ENCODE measurements at regions not wholly inside any gene's neighbourhood (a gene's known extent, or its start where the extent isn't known, plus 50 kb on each side); places are given as distances from the start of the nearest gene placed in this dataset.

DNA sequence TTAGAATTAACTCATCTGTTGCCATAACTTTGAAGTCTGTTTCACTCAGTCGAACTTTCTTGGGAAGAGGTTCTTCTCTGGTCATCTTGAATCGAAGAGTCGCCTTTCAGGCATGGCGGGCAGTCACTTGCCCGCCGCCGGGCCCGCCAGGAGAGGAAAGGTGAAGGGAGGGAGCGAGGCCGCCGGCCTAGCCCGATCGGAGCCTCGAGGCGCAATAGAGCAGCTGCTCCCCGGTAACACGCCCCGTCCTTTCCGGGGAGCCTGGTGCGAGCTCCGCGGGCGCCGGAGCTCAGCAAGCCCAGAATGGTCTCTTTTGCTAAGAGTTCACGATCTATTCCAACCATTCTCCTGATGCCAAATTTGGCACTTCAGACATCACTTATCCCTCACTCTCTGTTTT lies 591.8 kb downstream of the TFAP2B start:
- no peak for DNase-seq (ENCODE audit: low read depth, low spot score)
- no peaks in the 10 kb centered on the region for H3K4me1 ChIP-seq (ENCODE audit: control insufficient read depth, insufficient read depth, low read length)
- no peaks in the 10 kb centered on the region for H3K27me3 ChIP-seq (ENCODE audit: control insufficient read depth, insufficient read depth, low read length)
- WGBS (ENCODE audit: insufficient coverage, insufficient read length), result no CpG with 5 or more reads among the region's 25 CpGs
- H3K9me3 ChIP-seq (ENCODE audit: control insufficient read depth, insufficient read depth, low read length), result no peaks in the 10 kb centered on the region
- H3K27ac ChIP-seq (ENCODE audit: low read length), result no peak overlapping the region
- H3K4me3 ChIP-seq (ENCODE audit: low read length), result no peak overlapping the region
- H3K36me3 ChIP-seq (ENCODE audit: control insufficient read depth, insufficient read depth, low read length), result no peaks in the 10 kb centered on the region

DNA sequence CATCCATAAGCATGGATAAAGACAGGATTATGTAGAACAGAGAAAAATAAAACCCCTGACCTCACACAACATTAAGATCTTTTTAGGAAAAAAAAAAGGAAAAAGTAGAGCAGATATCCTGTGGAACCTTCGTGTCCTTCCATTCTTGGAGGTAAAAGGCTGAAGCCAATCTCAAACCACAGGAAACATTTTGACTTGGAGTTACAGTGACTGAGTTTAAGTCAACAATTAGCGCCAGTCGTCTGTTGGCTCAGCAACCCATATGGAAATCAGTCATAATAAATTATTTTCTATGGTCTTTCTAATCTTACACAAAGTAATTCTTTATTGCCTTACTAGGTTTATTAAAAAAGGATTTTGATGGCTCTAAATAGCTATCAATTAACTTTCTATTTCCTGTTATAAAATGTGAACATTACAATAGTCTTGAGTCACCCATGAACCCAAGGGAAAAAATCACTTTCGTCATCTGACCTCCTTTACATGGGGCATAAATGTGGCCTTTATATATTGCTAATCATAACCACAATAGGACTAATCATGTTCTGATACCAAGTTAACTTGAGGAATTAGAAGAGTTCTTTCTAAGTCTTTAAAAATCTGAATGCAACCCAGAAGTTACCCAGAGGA lies 592.9 kb downstream of the TFAP2B start:
- WGBS (ENCODE audit: insufficient coverage, insufficient read length), result no CpG with 5 or more reads among the region's 4 CpGs
- DNase-seq (ENCODE audit: low read depth, low spot score), result no peak
- no peak overlapping the region for H3K27ac ChIP-seq (ENCODE audit: low read length)
- no peaks in the 10 kb centered on the region for H3K9me3 ChIP-seq (ENCODE audit: control insufficient read depth, insufficient read depth, low read length)
- no peak overlapping the region for H3K4me3 ChIP-seq (ENCODE audit: low read length)
- H3K36me3 ChIP-seq (ENCODE audit: control insufficient read depth, insufficient read depth, low read length), result no peaks in the 10 kb centered on the region
- H3K4me1 ChIP-seq (ENCODE audit: control insufficient read depth, insufficient read depth, low read length), result no peaks in the 10 kb centered on the region
- H3K27me3 ChIP-seq (ENCODE audit: control insufficient read depth, insufficient read depth, low read length), result no peaks in the 10 kb centered on the region

DNA sequence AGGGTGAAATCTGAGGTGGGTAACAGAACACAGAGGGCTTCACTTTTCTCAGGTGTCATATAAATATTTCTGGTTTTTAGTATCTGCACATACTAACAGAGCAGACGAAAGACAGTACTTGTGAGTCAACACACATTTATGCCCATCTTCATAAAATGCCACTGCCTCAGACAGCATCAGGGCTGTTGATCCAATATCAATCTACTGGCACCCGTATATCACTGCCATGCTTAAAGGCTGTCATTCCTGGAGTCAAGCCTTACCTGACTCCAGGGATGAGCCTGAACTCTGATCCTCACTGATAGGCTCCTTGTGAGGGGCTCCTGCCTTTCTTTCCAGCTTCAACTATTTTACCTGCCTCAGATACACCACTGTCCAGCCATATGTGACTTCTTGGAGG lies 595.7 kb downstream of the TFAP2B start:
- H3K4me1 ChIP-seq (ENCODE audit: control insufficient read depth, insufficient read depth, low read length), result no peaks in the 10 kb centered on the region
- DNase-seq (ENCODE audit: low read depth, low spot score), result no peak
- WGBS (ENCODE audit: insufficient coverage, insufficient read length), result no CpG with 5 or more reads among the region's 2 CpGs
- H3K9me3 ChIP-seq (ENCODE audit: control insufficient read depth, insufficient read depth, low read length), result no peaks in the 10 kb centered on the region
- no peak overlapping the region for H3K27ac ChIP-seq (ENCODE audit: low read length)
- no peaks in the 10 kb centered on the region for H3K27me3 ChIP-seq (ENCODE audit: control insufficient read depth, insufficient read depth, low read length)
- H3K4me3 ChIP-seq (ENCODE audit: low read length), result no peak overlapping the region
- no peaks in the 10 kb centered on the region for H3K36me3 ChIP-seq (ENCODE audit: control insufficient read depth, insufficient read depth, low read length)

DNA sequence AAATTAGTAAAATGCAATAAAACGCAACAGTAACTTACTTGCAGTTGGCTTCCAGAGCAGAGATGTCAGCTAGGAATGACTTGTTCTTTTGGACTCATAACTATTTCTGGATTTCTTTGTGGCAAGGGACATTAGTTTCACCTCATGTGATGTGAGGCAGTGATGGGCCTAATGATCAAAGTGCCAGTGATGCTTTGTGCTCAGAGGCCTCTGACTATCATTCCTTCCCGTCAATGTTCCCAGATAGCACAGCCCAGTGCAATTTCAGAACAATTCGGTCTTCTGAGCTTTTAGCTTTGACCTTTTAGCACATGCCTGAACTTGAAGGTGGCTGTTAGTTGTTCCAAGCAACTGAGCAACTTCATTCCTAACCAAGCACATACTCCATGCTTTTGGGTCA lies 596.8 kb downstream of the TFAP2B start:
- H3K4me1 ChIP-seq (ENCODE audit: control insufficient read depth, insufficient read depth, low read length), result no peaks in the 10 kb centered on the region
- no peaks in the 10 kb centered on the region for H3K36me3 ChIP-seq (ENCODE audit: control insufficient read depth, insufficient read depth, low read length)
- H3K9me3 ChIP-seq (ENCODE audit: control insufficient read depth, insufficient read depth, low read length), result no peaks in the 10 kb centered on the region
- H3K27me3 ChIP-seq (ENCODE audit: control insufficient read depth, insufficient read depth, low read length), result no peaks in the 10 kb centered on the region
- no CpG with 5 or more reads among the region's 3 CpGs for WGBS (ENCODE audit: insufficient coverage, insufficient read length)
- DNase-seq (ENCODE audit: low read depth, low spot score), result no peak
- H3K27ac ChIP-seq (ENCODE audit: low read length), result no peak overlapping the region
- H3K4me3 ChIP-seq (ENCODE audit: low read length), result no peak overlapping the region

DNA sequence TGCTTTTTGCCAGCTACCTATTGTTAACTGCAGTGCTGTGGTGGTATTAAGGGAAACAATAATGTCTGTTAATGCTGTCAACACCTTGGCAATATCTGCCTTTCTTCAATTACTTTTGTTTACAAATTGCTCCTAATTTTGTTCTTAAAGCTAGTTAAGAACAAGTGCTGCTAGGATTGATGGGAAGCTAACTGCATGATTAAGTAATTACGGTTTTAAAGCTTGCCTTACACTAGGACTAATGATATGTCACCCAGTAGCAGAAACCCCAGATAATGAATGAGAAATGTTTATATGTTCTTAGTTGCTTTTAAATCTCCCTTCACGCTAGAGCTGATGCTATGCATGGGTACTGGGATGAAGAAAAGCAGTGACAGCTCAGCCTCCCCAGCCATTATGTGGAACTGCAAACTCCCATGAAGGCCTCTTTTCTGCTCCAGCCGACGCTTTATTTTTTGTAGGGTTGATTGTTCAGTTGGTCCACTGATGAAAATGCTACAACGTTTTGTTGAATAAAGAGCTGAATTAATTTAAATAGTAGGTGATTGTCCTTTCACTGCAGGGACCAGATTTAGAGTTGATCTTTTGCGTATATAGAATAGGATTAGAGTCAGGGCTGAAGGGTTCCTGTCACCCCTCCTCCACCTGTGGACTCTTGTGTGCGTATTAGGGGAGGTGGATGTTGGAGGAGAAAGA lies 610.5 kb downstream of the TFAP2B start:
- no peak for DNase-seq (ENCODE audit: low read depth, low spot score)
- H3K4me1 ChIP-seq (ENCODE audit: control insufficient read depth, insufficient read depth, low read length), result no peaks in the 10 kb centered on the region
- no peaks in the 10 kb centered on the region for H3K9me3 ChIP-seq (ENCODE audit: control insufficient read depth, insufficient read depth, low read length)
- no peak overlapping the region for H3K4me3 ChIP-seq (ENCODE audit: low read length)
- no CpG with 5 or more reads among the region's 7 CpGs for WGBS (ENCODE audit: insufficient coverage, insufficient read length)
- no peak overlapping the region for H3K27ac ChIP-seq (ENCODE audit: low read length)
- no peaks in the 10 kb centered on the region for H3K36me3 ChIP-seq (ENCODE audit: control insufficient read depth, insufficient read depth, low read length)
- H3K27me3 ChIP-seq (ENCODE audit: control insufficient read depth, insufficient read depth, low read length), result no peaks in the 10 kb centered on the region

DNA sequence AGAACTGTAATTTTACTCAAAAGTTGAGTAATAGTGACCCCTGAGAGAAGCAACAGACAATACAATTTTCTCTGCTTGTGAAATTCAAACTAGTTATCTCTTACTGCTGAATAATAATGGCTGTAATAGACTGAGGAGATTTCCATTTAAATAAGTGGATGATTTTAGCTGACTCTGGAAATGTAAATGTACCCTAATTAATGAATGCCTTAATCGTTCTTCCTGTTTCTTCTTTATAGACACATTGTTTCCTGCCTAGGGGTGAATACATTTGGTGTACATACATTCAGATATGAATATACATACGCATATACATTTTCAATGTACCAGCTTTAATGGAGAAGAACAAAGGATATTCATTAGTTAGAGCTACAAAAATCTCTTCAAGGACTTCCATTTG lies 611.9 kb downstream of the TFAP2B start:
- no peak overlapping the region for H3K4me3 ChIP-seq (ENCODE audit: low read length)
- no peak for DNase-seq (ENCODE audit: low read depth, low spot score)
- no peaks in the 10 kb centered on the region for H3K4me1 ChIP-seq (ENCODE audit: control insufficient read depth, insufficient read depth, low read length)
- no peak overlapping the region for H3K27ac ChIP-seq (ENCODE audit: low read length)
- H3K27me3 ChIP-seq (ENCODE audit: control insufficient read depth, insufficient read depth, low read length), result no peaks in the 10 kb centered on the region
- H3K9me3 ChIP-seq (ENCODE audit: control insufficient read depth, insufficient read depth, low read length), result no peaks in the 10 kb centered on the region
- WGBS (ENCODE audit: insufficient coverage, insufficient read length), result no CpG with 5 or more reads among the region's 2 CpGs
- no peaks in the 10 kb centered on the region for H3K36me3 ChIP-seq (ENCODE audit: control insufficient read depth, insufficient read depth, low read length)

DNA sequence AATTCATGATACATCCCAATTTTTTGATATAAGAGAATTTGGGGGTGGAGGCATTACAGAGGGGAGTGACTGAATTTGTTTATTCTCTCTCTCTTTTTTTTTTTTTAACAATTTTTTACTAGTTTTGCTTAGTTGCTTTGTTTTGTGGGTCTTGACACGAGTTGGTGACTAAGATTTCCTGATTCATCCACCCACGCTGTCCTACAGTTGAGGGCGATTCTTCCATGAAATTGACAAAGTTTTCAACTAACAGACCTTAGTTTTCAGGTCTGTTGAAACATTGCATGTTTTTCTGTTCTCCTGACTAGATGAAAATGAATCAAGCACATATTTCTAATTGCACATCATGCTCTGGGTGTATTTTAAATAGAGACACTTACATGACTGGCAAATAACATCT lies 613.8 kb downstream of the TFAP2B start:
- Histone ChIP-seq H3K27me3 (ENCODE audit: control insufficient read depth, insufficient read depth, low read length) (no peaks in the 10 kb centered on the region), H3K4me3 (ENCODE audit: low read length) (no peak overlapping the region), H3K9me3 (ENCODE audit: control insufficient read depth, insufficient read depth, low read length) (no peaks in the 10 kb centered on the region), H3K4me1 (ENCODE audit: control insufficient read depth, insufficient read depth, low read length) (no peaks in the 10 kb centered on the region), H3K27ac (ENCODE audit: low read length) (no peak overlapping the region), H3K36me3 (ENCODE audit: control insufficient read depth, insufficient read depth, low read length) (no peaks in the 10 kb centered on the region)
- DNase-seq (ENCODE audit: low read depth, low spot score), result no peak
- WGBS (ENCODE audit: insufficient coverage, insufficient read length), result no CpG with 5 or more reads among the region's 3 CpGs

DNA sequence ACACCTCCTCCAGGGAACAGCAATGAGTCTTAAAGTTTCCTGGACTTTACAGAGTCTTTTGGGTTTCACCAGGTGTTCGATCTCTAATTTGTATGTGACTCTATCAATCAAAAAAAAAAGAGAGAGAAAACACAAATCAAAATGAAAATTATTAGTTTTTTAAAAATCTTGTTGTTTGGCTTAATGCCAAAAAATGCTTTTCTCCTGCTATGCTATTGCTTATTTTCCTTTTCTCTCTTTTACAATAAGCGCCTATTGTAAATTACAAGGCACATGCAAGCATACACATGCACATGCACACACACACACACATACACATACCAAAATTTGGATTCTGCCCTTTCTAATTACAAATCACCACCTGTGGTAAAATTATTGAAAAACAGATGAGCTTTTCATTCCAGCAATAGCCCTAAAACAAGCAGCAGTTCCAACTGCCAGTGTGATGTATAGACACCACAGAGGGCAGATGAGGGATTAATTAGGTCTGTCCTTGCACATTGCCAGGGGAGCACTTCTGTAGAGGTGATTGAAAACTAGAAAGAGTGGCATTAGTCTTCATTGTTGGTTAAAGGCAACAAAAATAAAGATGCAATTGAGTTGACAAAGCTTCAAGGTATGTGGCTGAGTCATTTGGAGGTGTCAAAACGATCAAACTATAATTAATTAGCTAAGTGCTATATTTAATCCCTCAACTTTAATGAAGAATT lies 631.7 kb downstream of the TFAP2B start:
- WGBS (ENCODE audit: insufficient coverage, insufficient read length), result no CpG with 5 or more reads among the region's 3 CpGs
- no peaks in the 10 kb centered on the region for H3K36me3 ChIP-seq (ENCODE audit: control insufficient read depth, insufficient read depth, low read length)

DNA sequence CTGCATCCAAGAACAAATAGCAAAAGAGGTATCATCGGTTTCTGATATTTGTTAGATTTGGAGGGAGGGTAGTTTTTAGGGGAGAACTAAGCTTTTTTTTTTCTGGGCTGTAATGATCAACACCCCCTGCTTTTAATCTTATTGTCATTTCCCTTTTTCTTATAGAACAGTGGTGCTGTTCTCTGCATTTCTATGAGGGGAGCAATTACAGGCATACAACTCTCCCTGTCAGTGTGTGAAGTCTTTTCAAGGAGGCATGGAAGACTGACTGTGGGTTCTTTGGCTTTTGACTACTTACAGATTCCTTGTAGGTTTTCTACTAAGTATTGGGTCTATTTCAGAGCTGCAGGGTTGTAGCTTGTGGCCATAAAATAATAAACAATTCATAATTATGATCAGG lies 632.3 kb downstream of the TFAP2B start:
- Histone ChIP-seq H3K9me3 (ENCODE audit: control insufficient read depth, insufficient read depth, low read length) (no peaks in the 10 kb centered on the region), H3K36me3 (ENCODE audit: control insufficient read depth, insufficient read depth, low read length) (no peaks in the 10 kb centered on the region), H3K27ac (ENCODE audit: low read length) (no peak overlapping the region), H3K27me3 (ENCODE audit: control insufficient read depth, insufficient read depth, low read length) (no peaks in the 10 kb centered on the region), H3K4me1 (ENCODE audit: control insufficient read depth, insufficient read depth, low read length) (no peaks in the 10 kb centered on the region), H3K4me3 (ENCODE audit: low read length) (no peak overlapping the region)
- no peak for DNase-seq (ENCODE audit: low read depth, low spot score)
- whole genome bisulfite sequencing (ENCODE audit: insufficient coverage, insufficient read length), result no CpG with 5 or more reads among the region's 1 CpG

More for the DNA sequence above, 631.7 kb downstream of the TFAP2B start:
- H3K27ac ChIP-seq (ENCODE audit: low read length), result no peak overlapping the region
- H3K4me3 ChIP-seq (ENCODE audit: low read length), result no peak overlapping the region
- DNase-seq (ENCODE audit: low read depth, low spot score), result no peak
- H3K9me3 ChIP-seq (ENCODE audit: control insufficient read depth, insufficient read depth, low read length), result no peaks in the 10 kb centered on the region
- H3K4me1 ChIP-seq (ENCODE audit: control insufficient read depth, insufficient read depth, low read length), result no peaks in the 10 kb centered on the region
- H3K27me3 ChIP-seq (ENCODE audit: control insufficient read depth, insufficient read depth, low read length), result no peaks in the 10 kb centered on the region

DNA sequence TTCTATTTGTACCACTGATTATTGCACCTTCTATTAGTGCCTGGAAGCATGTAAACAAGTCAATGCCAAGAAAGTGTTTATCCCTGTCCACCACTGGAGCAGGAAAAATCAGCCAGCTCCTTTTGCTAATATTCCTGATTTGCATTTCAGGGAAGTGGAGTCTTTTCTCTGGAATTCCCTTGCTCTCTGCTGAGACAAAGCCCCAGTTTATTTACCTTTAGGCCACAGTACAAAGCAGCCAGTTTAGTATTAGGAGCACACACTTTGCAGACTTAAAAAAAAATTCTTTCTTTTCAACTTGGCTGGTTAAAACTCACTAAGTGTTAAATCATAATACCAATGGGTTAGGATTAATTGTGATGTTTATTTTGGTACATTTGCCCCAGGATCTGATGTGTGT lies 631.1 kb downstream of the PKHD1 start:
- Histone ChIP-seq H3K36me3 (ENCODE audit: control insufficient read depth, insufficient read depth, low read length) (no peaks in the 10 kb centered on the region), H3K4me3 (ENCODE audit: low read length) (no peak overlapping the region), H3K27ac (ENCODE audit: low read length) (no peak overlapping the region), H3K4me1 (ENCODE audit: control insufficient read depth, insufficient read depth, low read length) (no peaks in the 10 kb centered on the region), H3K9me3 (ENCODE audit: control insufficient read depth, insufficient read depth, low read length) (no peaks in the 10 kb centered on the region), H3K27me3 (ENCODE audit: control insufficient read depth, insufficient read depth, low read length) (no peaks in the 10 kb centered on the region)
- no peak for DNase-seq (ENCODE audit: low read depth, low spot score)

Measured in iPS DF 6.9 (cell line).